H1 (cell line): ENCODE measurements at regions not wholly inside any gene's neighbourhood (a gene's known extent, or its start where the extent isn't known, plus 50 kb on each side); places are given as distances from the start of the nearest gene placed in this dataset.

Experiments
- CTCF ChIA-PET: fragments of 300-600 bp; sonication (Branson Sonifier 250); formaldehyde crosslinking; loops from one replicate; lab custom pipeline; 2021; ENCODE audit not compliant: partially characterized antibody; lab: Charles Lee
- POLR2A ChIA-PET: fragments of 300-600 bp; sonication (Branson Sonifier 250); formaldehyde crosslinking; loops from one replicate; lab custom pipeline; 2021; ENCODE audit warnings: inconsistent platforms; ENCODE audit not compliant: partially characterized antibody; lab: Charles Lee
- DNase-seq, 2 experiments: peaks; one replicate each; pipeline versions ENCODE4 v3.0.0 to v3.0.0-alpha.2; 2010 to 2022; ENCODE audit warnings: low spot score in 2 of 2, low read depth in 1 of 2, mixed read lengths in 1 of 2
- FAIRE-seq: peaks from 2 replicates; lab custom pipeline; 2011; peaks lifted over from hg19 to GRCh38; lab: Jason Lieb, UNC
- H2AFZ ChIP-seq: 2 replicates; pipeline ENCODE4 v1.8.1; 2012; ENCODE audit warnings: low read length, inconsistent platforms
- H2AK5ac ChIP-seq: 2 replicates; pipeline ENCODE4 v1.6.1; 2013; ENCODE audit warnings: low read depth, low read length
- H2BK120ac ChIP-seq: replicated peaks from 2 replicates; pipeline ENCODE3; 2013; ENCODE audit warnings: low read depth, low read length, inconsistent platforms
- H2BK12ac ChIP-seq: 2 replicates; pipeline ENCODE4 v1.6.1; 2013; ENCODE audit warnings: low read depth, low read length
- H2BK15ac ChIP-seq: 2 replicates; pipeline ENCODE4 v1.6.1; 2013; ENCODE audit warnings: low read length
- H2BK20ac ChIP-seq: 2 replicates; pipeline ENCODE4 v1.6.1; 2013; ENCODE audit warnings: low read length
- H2BK5ac ChIP-seq: 2 replicates; pipeline ENCODE4 v1.6.1; 2013; ENCODE audit warnings: low read depth, low read length
- H3K14ac ChIP-seq: 2 replicates; pipeline ENCODE4 v1.6.1; 2013; ENCODE audit warnings: inconsistent platforms; ENCODE audit not compliant: insufficient read length
- H3K18ac ChIP-seq: 2 replicates; pipeline ENCODE4 v1.6.1; 2013; ENCODE audit warnings: low read length; ENCODE audit errors: extremely low read depth
- H3K23ac ChIP-seq: 2 replicates; pipeline ENCODE4 v1.6.1; 2013; ENCODE audit warnings: inconsistent platforms; ENCODE audit not compliant: insufficient read length
- H3K23me2 ChIP-seq: 2 replicates; pipeline ENCODE4 v1.6.1; 2013; ENCODE audit warnings: low read depth, low read length
- H3K27ac ChIP-seq: 2 replicates; pipeline ENCODE4 v1.6.1; 2011; ENCODE audit warnings: low read depth, low read length, inconsistent platforms
- H3K27me3 ChIP-seq, 4 experiments: replicated peaks in 1 of 4; 1 replicate in 1 of 4; 2 replicates in 3 of 4; pipeline versions ENCODE4 v1.6.1 to v1.8.1; 2011 to 2013; ENCODE audit warnings: low read length in 3 of 4, mild to moderate bottlenecking in 3 of 4, inconsistent platforms in 2 of 4, mixed read lengths in 2 of 4, moderate library complexity in 1 of 4; ENCODE audit not compliant: control insufficient read depth in 3 of 4, insufficient read depth in 3 of 4; ENCODE audit errors: extremely low read depth in 1 of 4
- H3K36me3 ChIP-seq, 4 experiments: 2 replicates each; pipeline versions ENCODE4 v1.6.1 to v1.8.1; 2011 to 2013; ENCODE audit warnings: mild to moderate bottlenecking in 4 of 4, low read length in 3 of 4, moderate library complexity in 2 of 4, control low read depth in 1 of 4, inconsistent platforms in 1 of 4; ENCODE audit not compliant: insufficient read depth in 4 of 4, control insufficient read depth in 2 of 4
- H3K4ac ChIP-seq: replicated peaks from 2 replicates; pipeline ENCODE3; 2013; ENCODE audit warnings: low read length, low read depth, mixed read lengths, inconsistent platforms; ENCODE audit not compliant: insufficient read length
- H3K4me1 ChIP-seq, 4 experiments: replicated peaks in 1 of 4; 1 replicate in 1 of 4; 2 replicates in 3 of 4; pipeline versions ENCODE4 v1.6.1 to v1.8.1; 2011 to 2013; ENCODE audit warnings: low read length in 3 of 4, inconsistent platforms in 2 of 4, mixed read lengths in 1 of 4; ENCODE audit not compliant: insufficient read depth in 4 of 4, control insufficient read depth in 3 of 4
- H3K4me2 ChIP-seq, 2 experiments: 2 replicates each; pipeline versions ENCODE4 v1.6.1 to v1.8.1; 2011 to 2013; ENCODE audit warnings: low read depth in 2 of 2, low read length in 2 of 2, control low read depth in 1 of 2, inconsistent platforms in 1 of 2, mild to moderate bottlenecking in 1 of 2; ENCODE audit not compliant: insufficient read depth in 1 of 2
- H3K4me3 ChIP-seq, 4 experiments: fragments of 200-600, 300-600 bp in 1 of 4; sonication (generic), shearing (Covaris generic), sonication (Bioruptor Twin) in 1 of 4; 2 replicates each; pipeline versions ENCODE4 v1.5.1 to v1.8.1; 2011 to 2016; ENCODE audit warnings: low read length in 4 of 4, low read depth in 3 of 4, control low read depth in 2 of 4, inconsistent platforms in 2 of 4, mild to moderate bottlenecking in 2 of 4, mixed read lengths in 1 of 4, moderate library complexity in 1 of 4; ENCODE audit not compliant: insufficient read depth in 2 of 4; ENCODE audit errors: extremely low read depth in 1 of 4
- H3K56ac ChIP-seq: replicated peaks from 2 replicates; pipeline ENCODE3; 2013; ENCODE audit warnings: low read depth, mild to moderate bottlenecking, mixed read lengths, low read length, inconsistent platforms; ENCODE audit not compliant: insufficient read length
- H3K79me1 ChIP-seq: 2 replicates; pipeline ENCODE4 v1.6.1; 2013; ENCODE audit warnings: low read depth, low read length, control low read depth
- H3K79me2 ChIP-seq, 2 experiments: 2 replicates each; pipeline versions ENCODE4 v1.6.1 to v1.8.1; 2012 to 2013; ENCODE audit warnings: low read length in 2 of 2, mild to moderate bottlenecking in 2 of 2, inconsistent platforms in 1 of 2; ENCODE audit not compliant: insufficient read depth in 2 of 2, control insufficient read depth in 1 of 2
- H3K9ac ChIP-seq, 4 experiments: replicated peaks in 1 of 4; 1 replicate in 1 of 4; 2 replicates in 3 of 4; pipeline versions ENCODE4 v1.6.1 to v1.8.1; 2011 to 2013; ENCODE audit warnings: low read depth in 3 of 4, low read length in 3 of 4, control low read depth in 2 of 4, mild to moderate bottlenecking in 2 of 4, moderate library complexity in 2 of 4, inconsistent platforms in 1 of 4; ENCODE audit errors: extremely low read depth in 1 of 4
- H3K9me3 ChIP-seq, 2 experiments: 2 replicates each; pipeline versions ENCODE4 v1.6.1 to v1.8.1; 2012 to 2013; ENCODE audit warnings: mild to moderate bottlenecking in 2 of 2, moderate library complexity in 2 of 2, control low read depth in 1 of 2, inconsistent platforms in 1 of 2, low read depth in 1 of 2, low read length in 1 of 2, mixed read lengths in 1 of 2; ENCODE audit not compliant: insufficient read depth in 2 of 2
- H4K20me1 ChIP-seq, 2 experiments: replicated peaks in 1 of 2; 2 replicates each; pipeline versions ENCODE3 to v1.8.1; 2011 to 2013; ENCODE audit warnings: inconsistent platforms in 2 of 2, low read length in 2 of 2, mild to moderate bottlenecking in 1 of 2; ENCODE audit not compliant: insufficient read depth in 2 of 2, control insufficient read depth in 1 of 2
- H4K5ac ChIP-seq: 2 replicates; pipeline ENCODE4 v1.6.1; 2013; ENCODE audit warnings: low read length, low read depth, mixed read lengths, inconsistent platforms; ENCODE audit not compliant: insufficient read length
- H4K8ac ChIP-seq: 2 replicates; pipeline ENCODE4 v1.8.0; 2013; ENCODE audit warnings: mild to moderate bottlenecking, moderate library complexity, low read length, inconsistent platforms; ENCODE audit not compliant: insufficient read depth; ENCODE audit errors: extremely low read depth
- H4K91ac ChIP-seq: replicated peaks from 2 replicates; pipeline ENCODE3; 2013; ENCODE audit warnings: low read length, mixed read lengths, inconsistent platforms; ENCODE audit not compliant: insufficient read length
- BACH1 ChIP-seq: IDR thresholded peaks from 2 replicates; pipeline ENCODE4 v1.6.1; 2012; ENCODE audit warnings: low read length, improper control_type of control experiment
- CBX5 ChIP-seq: fragments of 300-800, 300-1000 bp; sonication (generic); IDR thresholded peaks from 2 replicates; pipeline ENCODE4 v1.7.1; 2016; ENCODE audit warnings: antibody characterized with exemption, low read length, low read depth
- CHD2 ChIP-seq: IDR thresholded peaks from 2 replicates; pipeline ENCODE4 v1.6.1; 2012; ENCODE audit warnings: low read length, improper control_type of control experiment
- CTCF ChIP-seq, 3 experiments: IDR thresholded peaks; 1 replicate in 2 of 3; 2 replicates in 1 of 3; pipeline versions ENCODE4 v1.5.1 to v1.6.1; 2011; ENCODE audit warnings: low read length in 3 of 3, mild to moderate bottlenecking in 3 of 3, inconsistent platforms in 2 of 3, low read depth in 1 of 3, moderate library complexity in 1 of 3; ENCODE audit not compliant: insufficient read depth in 1 of 3; ENCODE audit errors: control extremely low read depth in 1 of 3
- POLR2A ChIP-seq, 2 experiments: IDR thresholded peaks; 1 replicate in 1 of 2; 2 replicates in 1 of 2; pipeline ENCODE4 v1.6.1; 2011; ENCODE audit warnings: low read depth in 2 of 2, low read length in 2 of 2, mild to moderate bottlenecking in 2 of 2; ENCODE audit errors: control extremely low read depth in 1 of 2
- RBBP5 ChIP-seq: IDR thresholded peaks from 2 replicates; pipeline ENCODE4 v1.7.1; 2012; ENCODE audit warnings: low read depth, mild to moderate bottlenecking, inconsistent platforms, low read length, moderate library complexity, borderline replicate concordance
- RFX5 ChIP-seq: IDR thresholded peaks from 2 replicates; pipeline ENCODE4 v1.6.1; 2011; ENCODE audit warnings: low read depth, low read length, improper control_type of control experiment, borderline replicate concordance
- SIRT6 ChIP-seq: IDR thresholded peaks from one replicate; pipeline ENCODE4 v1.7.1; 2012; ENCODE audit warnings: low read length, inconsistent platforms
- SP4 ChIP-seq: IDR thresholded peaks from 2 replicates; pipeline ENCODE4 v1.6.1; 2012; ENCODE audit warnings: low read length, inconsistent platforms
- TAF1 ChIP-seq: IDR thresholded peaks from 2 replicates; pipeline ENCODE4 v1.6.1; 2011; ENCODE audit warnings: mild to moderate bottlenecking, low read depth, low read length
- TAF7 ChIP-seq: optimal IDR thresholded peaks from 2 replicates; pipeline ENCODE3; 2011; ENCODE audit warnings: low read depth, mild to moderate bottlenecking, inconsistent platforms, low read length, moderate library complexity, borderline replicate concordance
- TEAD4 ChIP-seq: IDR thresholded peaks from 2 replicates; pipeline ENCODE4 v1.6.1; 2012; ENCODE audit warnings: low read depth, low read length, inconsistent platforms, mixed read lengths
- YY1 ChIP-seq: IDR thresholded peaks from 2 replicates; pipeline ENCODE4 v1.6.1; 2011; ENCODE audit warnings: low read depth, mild to moderate bottlenecking, low read length
- WGBS, 2 experiments: shearing (Covaris generic) in 1 of 2; methylation state at CpG; one replicate each; pipeline versions ENCODE4 v1.1.6 to v1.1.7; 2013 to 2015; ENCODE audit warnings: low lambda C conversion rate in 2 of 2, mixed read lengths in 2 of 2, inconsistent platforms in 1 of 2, low coverage in 1 of 2, missing lambda C conversion rate in 1 of 2; ENCODE audit not compliant: insufficient replicate concordance in 2 of 2, insufficient coverage in 1 of 2, insufficient read length in 1 of 2; ENCODE audit errors: extremely low coverage in 1 of 2, missing lambda C conversion rate in 1 of 2; 5-methylcytosine and 5-hydroxymethylcytosine counted together
- TF ChIP-seq, protein P1 (sequence below): IDR thresholded peaks from 2 replicates; pipeline ENCODE4 v1.6.1; 2012; ENCODE audit warnings: inconsistent platforms

DNA sequence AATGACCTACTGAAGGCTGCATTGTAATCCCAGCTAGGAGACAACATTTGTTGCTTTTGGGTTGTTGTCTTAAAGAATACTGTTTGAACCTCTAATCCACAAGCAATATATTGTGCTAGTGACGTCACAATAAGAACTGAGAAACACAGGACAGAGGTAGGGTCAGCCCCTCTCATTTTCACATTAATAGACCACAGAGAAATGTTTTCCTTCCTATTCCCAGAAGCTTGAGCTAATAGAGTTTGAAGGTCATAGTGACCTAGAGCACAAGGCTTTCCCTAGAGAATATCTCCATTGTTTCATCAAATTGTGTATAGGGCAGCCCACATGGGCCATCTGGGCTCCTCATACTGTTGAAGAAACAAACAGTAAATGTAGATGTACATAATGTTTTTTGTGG is 300.9 kb upstream of the AKR1E2 start:
- no peak overlapping the region for H2BK20ac ChIP-seq
- TF ChIP-seq CHD2: no peak
- TF ChIP-seq TAF7: no peak
- no peak for TF ChIP-seq RFX5
- no peak for TF ChIP-seq TEAD4
- no peak for TF ChIP-seq TAF1
- TF ChIP-seq POLR2A (IDR thresholded peaks at IDR 0.05; ENCODE audit: control extremely low read depth in 1 of 2, low read depth in 2 of 2, low read length in 2 of 2): no peak
- TF ChIP-seq, protein P1, sequence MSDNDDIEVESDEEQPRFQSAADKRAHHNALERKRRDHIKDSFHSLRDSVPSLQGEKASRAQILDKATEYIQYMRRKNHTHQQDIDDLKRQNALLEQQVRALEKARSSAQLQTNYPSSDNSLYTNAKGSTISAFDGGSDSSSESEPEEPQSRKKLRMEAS: no peak
- no peak for TF ChIP-seq BACH1
- TF ChIP-seq CTCF (IDR thresholded peaks at IDR 0.05; ENCODE audit: control extremely low read depth in 1 of 3, insufficient read depth in 1 of 3, low read depth in 1 of 3, low read length in 3 of 3): no peak
- no peak for TF ChIP-seq YY1
- TF ChIP-seq CBX5: no peak
- TF ChIP-seq SIRT6: no peak
- TF ChIP-seq SP4: no peak
- TF ChIP-seq RBBP5: no peak

More for the DNA sequence above, 300.9 kb upstream of the AKR1E2 start:
- no peaks in the 10 kb centered on the region for H3K27me3 ChIP-seq
- no peak overlapping the region for H2BK12ac ChIP-seq
- no peaks in the 10 kb centered on the region for H3K36me3 ChIP-seq
- H3K23me2 ChIP-seq: no peaks in the 10 kb centered on the region
- H3K18ac ChIP-seq: no peak overlapping the region
- ChIA-PET CTCF (no interaction called here), POLR2A (no interaction called here)
- WGBS, 2 experiments: 88% methylated on average over 1 of the region's 1 CpG; no CpG with 5 or more reads in 1 of the 2 experiments
- H3K79me1 ChIP-seq: no peaks in the 10 kb centered on the region
- no peak overlapping the region for H3K4me2 ChIP-seq
- H3K56ac ChIP-seq: no peak overlapping the region
- no peak for FAIRE-seq
- no peak overlapping the region for H4K8ac ChIP-seq
- H2AK5ac ChIP-seq: no peak overlapping the region
- H3K14ac ChIP-seq: no peak overlapping the region
- H4K91ac ChIP-seq: no peak overlapping the region
- no peak overlapping the region for H3K4ac ChIP-seq
- no peak overlapping the region for H3K27ac ChIP-seq
- H2AFZ ChIP-seq: no peak overlapping the region
- H4K20me1 ChIP-seq: no peaks in the 10 kb centered on the region
- no peak overlapping the region for H3K4me3 ChIP-seq
- H2BK120ac ChIP-seq: no peak overlapping the region
- DNase-seq: no peak
- H3K9me3 ChIP-seq: no peaks in the 10 kb centered on the region
- no peaks in the 10 kb centered on the region for H3K79me2 ChIP-seq
- no peak overlapping the region for H2BK5ac ChIP-seq
- no peaks in the 10 kb centered on the region for H3K4me1 ChIP-seq
- H2BK15ac ChIP-seq: no peak overlapping the region
- no peak overlapping the region for H3K23ac ChIP-seq
- H4K5ac ChIP-seq: no peak overlapping the region
- no peak overlapping the region for H3K9ac ChIP-seq
